Upper lobe of left lung (tissue), 6 donors: ENCODE measurements at regions not wholly inside any gene's neighbourhood (a gene's known extent, or its start where the extent isn't known, plus 50 kb on each side); places are given as distances from the start of the nearest gene placed in this dataset.

Experiments used
- ATAC-seq, 2 donors: fragments of 200-7000 bp; cut with Tn5 transposase; one replicate each; pipeline ENCODE4 v1.9.1; 2022; ENCODE audit warnings: mild to moderate bottlenecking in 2 of 2, moderate library complexity in 2 of 2; ENCODE audit not compliant: low FRiP score in 2 of 2
- DNase-seq, 2 donors: peaks; one replicate each; pipeline ENCODE4 v3.0.0-alpha.2; 2019 to 2020
- H3K27ac ChIP-seq, 4 donors: fragments of 200-600 bp; sonication (generic); one replicate each; pipeline ENCODE4 v1.5.1; 2016 to 2019
- H3K27me3 ChIP-seq, 4 donors: fragments of 200-600 bp; sonication (generic); one replicate each; pipeline ENCODE4 v1.5.1; 2017 to 2019
- H3K36me3 ChIP-seq, 4 donors: fragments of 200-600 bp; sonication (generic); one replicate each; pipeline ENCODE4 v1.5.1; 2016 to 2019
- H3K4me1 ChIP-seq, 4 donors: fragments of 200-600 bp; sonication (generic); one replicate each; pipeline ENCODE4 v1.5.1; 2018 to 2019
- H3K4me3 ChIP-seq, 4 donors: fragments of 200-600 bp; sonication (generic); one replicate each; pipeline ENCODE4 v1.5.1; 2017 to 2019; ENCODE audit warnings: mild to moderate bottlenecking in 2 of 4, moderate library complexity in 1 of 4
- H3K9me3 ChIP-seq, 4 donors: fragments of 200-600 bp; sonication (generic); one replicate each; pipeline ENCODE4 v1.5.1; 2018 to 2019
- CTCF ChIP-seq, 6 experiments: fragments of 450-650 bp in 4 of 6; fragments of 200-600 bp in 2 of 6; sonication (generic) in 2 of 6; IDR thresholded peaks; one replicate each; pipeline ENCODE4 v1.5.1; 2016 to 2019; ENCODE audit warnings: antibody characterized with exemption in 6 of 6
- EP300 ChIP-seq, 4 donors: sonication (generic); formaldehyde crosslinking; IDR thresholded peaks; one replicate each; pipeline ENCODE4 v1.5.1; 2017; ENCODE audit warnings: antibody characterized with exemption in 4 of 4, control low read depth in 2 of 4
- POLR2A ChIP-seq, 4 donors: fragments of 450-650 bp; IDR thresholded peaks; one replicate each; pipeline ENCODE4 v1.5.1; 2016 to 2017; ENCODE audit warnings: antibody characterized with exemption in 4 of 4, mild to moderate bottlenecking in 2 of 4
- POLR2AphosphoS5 ChIP-seq, 2 donors: sonication (generic); formaldehyde crosslinking; IDR thresholded peaks; one replicate each; pipeline ENCODE4 v1.5.1; 2017; ENCODE audit warnings: antibody characterized with exemption in 2 of 2
- WGBS, 2 donors: methylation state at CpG; one replicate each; pipeline ENCODE4 v1.1.5; 2017 to 2018; 5-methylcytosine and 5-hydroxymethylcytosine counted together
- donor health status: DM: no; HTN: no; CAD: no; lungs with moderate emphysema.
- donor health status: DM: no; HTN: yes; CAD: no; lungs with severe emphysema.

GRCh38 chr4:156660465-156660864 is 311.1 kb downstream of the PDGFC start:
- TF ChIP-seq POLR2AphosphoS5 (IDR thresholded peaks at IDR 0.05): no peak
- no peak for TF ChIP-seq EP300 (IDR thresholded peaks at IDR 0.05)
- no peak for TF ChIP-seq POLR2A (IDR thresholded peaks at IDR 0.05)
- TF ChIP-seq CTCF (IDR thresholded peaks at IDR 0.05): no peak
- H3K4me3 ChIP-seq: no peak overlapping the region
- WGBS, 2 donors: 77 to 81% methylated on average over 2 of the region's 2 CpGs
- H3K36me3 ChIP-seq: no peaks in the 10 kb centered on the region
- no peaks in the 10 kb centered on the region for H3K9me3 ChIP-seq
- ATAC-seq: no peak
- H3K4me1 ChIP-seq: no peaks in the 10 kb centered on the region
- H3K27ac ChIP-seq: no peak overlapping the region
- no peak for DNase-seq
- no peaks in the 10 kb centered on the region for H3K27me3 ChIP-seq

GRCh38 chr4:156659983-156660382 is 311.6 kb downstream of the PDGFC start:
- Histone ChIP-seq H3K36me3 (no peaks in the 10 kb centered on the region), H3K27me3 (no peaks in the 10 kb centered on the region), H3K4me3 (no peak overlapping the region), H3K27ac (no peak overlapping the region), H3K9me3 (no peaks in the 10 kb centered on the region), H3K4me1 (no peaks in the 10 kb centered on the region)
- no peak for ATAC-seq
- TF ChIP-seq CTCF (IDR thresholded peaks at IDR 0.05) (no peak), POLR2AphosphoS5 (IDR thresholded peaks at IDR 0.05) (no peak), EP300 (IDR thresholded peaks at IDR 0.05) (no peak), POLR2A (IDR thresholded peaks at IDR 0.05) (no peak)
- 57 to 72% methylated on average over 3 of the region's 3 CpGs for WGBS, 2 donors
- no peak for DNase-seq

GRCh38 chr4:156659570-156659969 is 312.0 kb downstream of the PDGFC start:
- H3K36me3 ChIP-seq: no peaks in the 10 kb centered on the region
- H3K4me1 ChIP-seq: no peaks in the 10 kb centered on the region
- ATAC-seq (no peak), DNase-seq (no peak)
- H3K27ac ChIP-seq: no peak overlapping the region
- 53 to 74% methylated on average over 2 of the region's 2 CpGs for WGBS, 2 donors
- H3K4me3 ChIP-seq: no peak overlapping the region
- TF ChIP-seq EP300 (IDR thresholded peaks at IDR 0.05): no peak
- TF ChIP-seq POLR2A (IDR thresholded peaks at IDR 0.05): no peak
- no peak for TF ChIP-seq CTCF (IDR thresholded peaks at IDR 0.05)
- TF ChIP-seq POLR2AphosphoS5 (IDR thresholded peaks at IDR 0.05): no peak
- no peaks in the 10 kb centered on the region for H3K9me3 ChIP-seq
- no peaks in the 10 kb centered on the region for H3K27me3 ChIP-seq

GRCh38 chr4:156656896-156657295 is 314.7 kb downstream of the PDGFC start:
- H3K4me1 ChIP-seq: no peaks in the 10 kb centered on the region
- no peak for TF ChIP-seq EP300 (IDR thresholded peaks at IDR 0.05)
- no peak for TF ChIP-seq CTCF (IDR thresholded peaks at IDR 0.05)
- no peak for TF ChIP-seq POLR2AphosphoS5 (IDR thresholded peaks at IDR 0.05)
- TF ChIP-seq POLR2A (IDR thresholded peaks at IDR 0.05): no peak
- H3K4me3 ChIP-seq: no peak overlapping the region
- H3K27me3 ChIP-seq: no peaks in the 10 kb centered on the region
- no peaks in the 10 kb centered on the region for H3K36me3 ChIP-seq
- H3K27ac ChIP-seq: no peak overlapping the region
- H3K9me3 ChIP-seq: no peaks in the 10 kb centered on the region
- 72 to 86% methylated on average over 2 of the region's 2 CpGs for WGBS, 2 donors
- ATAC-seq: no peak
- DNase-seq: no peak

GRCh38 chr4:156654410-156654809 is 317.2 kb downstream of the PDGFC start:
- DNase-seq (no peak), ATAC-seq (no peak)
- WGBS, 2 donors: 84 to 91% methylated on average over 5 of the region's 5 CpGs
- Histone ChIP-seq H3K9me3 (no peaks in the 10 kb centered on the region), H3K4me1 (no peaks in the 10 kb centered on the region), H3K27me3 (no peaks in the 10 kb centered on the region), H3K36me3 (no peaks in the 10 kb centered on the region), H3K4me3 (no peak overlapping the region), H3K27ac (no peak overlapping the region)
- TF ChIP-seq POLR2A (IDR thresholded peaks at IDR 0.05): no peak
- no peak for TF ChIP-seq CTCF (IDR thresholded peaks at IDR 0.05)
- no peak for TF ChIP-seq EP300 (IDR thresholded peaks at IDR 0.05)
- no peak for TF ChIP-seq POLR2AphosphoS5 (IDR thresholded peaks at IDR 0.05)
